ENCODE measurements at regions not wholly inside any gene's neighbourhood (a gene's known extent, or its start where the extent isn't known, plus 50 kb on each side); places are given as distances from the start of the nearest gene placed in this dataset.
"Not testable (repeated sequence)": the region's sequence is repeated elsewhere in the genome, so short reads cannot be mapped to it uniquely, and the experiment has no call there.

GRCh38 chr12:47343684-47344567 is 264.2 kb upstream of the AMIGO2 start:
- H3K27ac ChIP-seq, result no peak overlapping the region
- no peak overlapping the region for H3K4me2 ChIP-seq (ENCODE audit: unreplicated experiment)
- 0 out of 2 replicates have a peak, but pooled peaks cover 3% of the 10 kb centered on the region for H3K27me3 ChIP-seq (replicated peaks; ENCODE audit: insufficient read depth)
- no peaks in the 10 kb centered on the region for H3K9me2 ChIP-seq (ENCODE audit: insufficient read depth)
- no peak overlapping the region for H3K4me3 ChIP-seq
- no peaks in the 10 kb centered on the region for H3K4me1 ChIP-seq (ENCODE audit: insufficient read depth)
- peaks cover under 1% of the 10 kb centered on the region; the same call in 1 of the 2 replicates for H3F3A ChIP-seq (ENCODE audit: insufficient read depth)
- in situ Hi-C loops (cut with MboI), result no loop called here
- DNase-seq, result peak; percentile 60
- H3K9ac ChIP-seq, result no peak overlapping the region
- H3K79me2 ChIP-seq (ENCODE audit: insufficient read depth), result no peaks in the 10 kb centered on the region
- no peak overlapping the region for H2AFZ ChIP-seq
- no peaks in the 10 kb centered on the region for H4K20me1 ChIP-seq (ENCODE audit: insufficient read depth)
- no peak for TF ChIP-seq EZH2phosphoT487 (IDR thresholded peaks at IDR 0.05; ENCODE audit: insufficient read depth, low read depth)
- TF ChIP-seq EZH2 (IDR thresholded peaks at IDR 0.05; ENCODE audit: insufficient read depth, poor library complexity, severe bottlenecking), result no peak
- WGBS, 2 experiments (ENCODE audit: low coverage in 1 of 2, low lambda C conversion rate in 2 of 2, missing lambda C conversion rate in 2 of 2), result 41 to 64% methylated on average over 2 of the region's 2 CpGs
- no peaks in the 10 kb centered on the region for H3K9me3 ChIP-seq (ENCODE audit: low read depth)
- H3K36me3 ChIP-seq (ENCODE audit: low read depth), result no peaks in the 10 kb centered on the region

- Histone ChIP-seq H3K79me2 (ENCODE audit: insufficient read depth) (no peaks in the 10 kb centered on the region), H3K36me3 (ENCODE audit: low read depth) (no peaks in the 10 kb centered on the region), H3K4me1 (ENCODE audit: insufficient read depth) (no peaks in the 10 kb centered on the region), H3K4me3 (no peak overlapping the region), H3F3A (ENCODE audit: insufficient read depth) (no peaks in the 10 kb centered on the region), H3K4me2 (ENCODE audit: unreplicated experiment) (no peak overlapping the region), H2AFZ (no peak overlapping the region), H3K27ac (no peak overlapping the region), H3K9ac (no peak overlapping the region), H3K9me3 (ENCODE audit: low read depth) (no peaks in the 10 kb centered on the region), H4K20me1 (ENCODE audit: insufficient read depth) (no peaks in the 10 kb centered on the region), H3K9me2 (ENCODE audit: insufficient read depth) (no peaks in the 10 kb centered on the region), H3K27me3 (replicated peaks; ENCODE audit: insufficient read depth) (0 out of 2 replicates have a peak, but pooled peaks cover 3% of the 10 kb centered on the region)
- TF ChIP-seq EZH2phosphoT487 (IDR thresholded peaks at IDR 0.05; ENCODE audit: insufficient read depth, low read depth) (no peak), EZH2 (IDR thresholded peaks at IDR 0.05; ENCODE audit: insufficient read depth, poor library complexity, severe bottlenecking) (no peak)
- 59 to 71% methylated on average over 7 of the region's 7 CpGs for WGBS, 2 experiments (ENCODE audit: low coverage in 1 of 2, low lambda C conversion rate in 2 of 2, missing lambda C conversion rate in 2 of 2)
- DNase-seq, result no peak
- in situ Hi-C loops (cut with MboI), result no loop called here
These were observed 260.8 kb upstream of the AMIGO2 start for GRCh38 chr12:47340411-47341015.

- H3K27me3 ChIP-seq (replicated peaks; ENCODE audit: insufficient read depth), result 0 out of 2 replicates have a peak, but pooled peaks cover 3% of the 10 kb centered on the region
- no peak for DNase-seq
- H3K4me1 ChIP-seq (ENCODE audit: insufficient read depth), result no peaks in the 10 kb centered on the region
- no peak overlapping the region for H3K4me2 ChIP-seq (ENCODE audit: unreplicated experiment)
- no peak overlapping the region for H3K4me3 ChIP-seq
- no peaks in the 10 kb centered on the region for H3K9me2 ChIP-seq (ENCODE audit: insufficient read depth)
- no peaks in the 10 kb centered on the region for H3K79me2 ChIP-seq (ENCODE audit: insufficient read depth)
- TF ChIP-seq EZH2 (IDR thresholded peaks at IDR 0.05; ENCODE audit: insufficient read depth, poor library complexity, severe bottlenecking), result no peak
- TF ChIP-seq EZH2phosphoT487 (IDR thresholded peaks at IDR 0.05; ENCODE audit: insufficient read depth, low read depth), result no peak
- H3K27ac ChIP-seq, result no peak overlapping the region
- no peak overlapping the region for H2AFZ ChIP-seq
- no peaks in the 10 kb centered on the region for H3K36me3 ChIP-seq (ENCODE audit: low read depth)
- no peaks in the 10 kb centered on the region for H3K9me3 ChIP-seq (ENCODE audit: low read depth)
- H3F3A ChIP-seq (ENCODE audit: insufficient read depth), result no peaks in the 10 kb centered on the region
- no peak overlapping the region for H3K9ac ChIP-seq
- in situ Hi-C loops (cut with MboI), result no loop called here
- H4K20me1 ChIP-seq (ENCODE audit: insufficient read depth), result no peaks in the 10 kb centered on the region
These were observed 257.8 kb upstream of the AMIGO2 start for GRCh38 chr12:47337581-47337980.

GRCh38 chr12:47333271-47333858 is 253.6 kb upstream of the AMIGO2 start:
- H3K9ac ChIP-seq; DNase-seq; H3K4me3 ChIP-seq; H3K9me3 ChIP-seq (ENCODE audit: low read depth); H3K9me2 ChIP-seq (ENCODE audit: insufficient read depth); H3K4me1 ChIP-seq (ENCODE audit: insufficient read depth); in situ Hi-C loops (cut with MboI); H3K36me3 ChIP-seq (ENCODE audit: low read depth); H3K4me2 ChIP-seq (ENCODE audit: unreplicated experiment); H3K79me2 ChIP-seq (ENCODE audit: insufficient read depth); H3K27ac ChIP-seq; H4K20me1 ChIP-seq (ENCODE audit: insufficient read depth); H3K27me3 ChIP-seq (replicated peaks; ENCODE audit: insufficient read depth); H2AFZ ChIP-seq: not testable (repeated sequence)
- WGBS, 2 experiments (ENCODE audit: low coverage in 1 of 2, low lambda C conversion rate in 2 of 2, missing lambda C conversion rate in 2 of 2), result 89% methylated on average over 14 to 21 of the region's 22 CpGs
- peaks cover 16% of the 10 kb centered on the region; the same call in 1 of the 2 replicates for H3F3A ChIP-seq (ENCODE audit: insufficient read depth)
